ENCODE measurements at regions not wholly inside any gene's neighbourhood (a gene's known extent, or its start where the extent isn't known, plus 50 kb on each side); places are given as distances from the start of the nearest gene placed in this dataset.

GRCh38 chr19:33950091-33950750, 153.6 kb downstream of the KCTD15 start:
- TF ChIP-seq POLR2AphosphoS5 (IDR thresholded peaks at IDR 0.05) (no peak), POLR2A (IDR thresholded peaks at IDR 0.05) (no peak), CTCF (IDR thresholded peaks at IDR 0.05) (no peak)

All from stomach (tissue), 4 donors.